Lung (tissue), 11 donors: ENCODE measurements at regions not wholly inside any gene's neighbourhood (a gene's known extent, or its start where the extent isn't known, plus 50 kb on each side); places are given as distances from the start of the nearest gene placed in this dataset.

ENCODE experiments used
- ATAC-seq: fragments of 200-7000 bp; cut with Tn5 transposase; one replicate; pipeline ENCODE4 v1.9.1; 2020; ENCODE audit warnings: moderate number of reproducible peaks; ENCODE audit not compliant: insufficient read depth, low FRiP score
- DNase-seq, 3 donors: peaks; one replicate each; pipeline ENCODE4 v3.0.0-alpha.2; 2013 to 2017
- H3K27ac ChIP-seq, 2 donors: one replicate each; pipeline ENCODE4 v1.5.1; 2013; ENCODE audit warnings: mild to moderate bottlenecking in 2 of 2, moderate library complexity in 2 of 2, control low read depth in 1 of 2, inconsistent platforms in 1 of 2, low read depth in 1 of 2, low read length in 1 of 2
- H3K27me3 ChIP-seq, 3 donors: one replicate each; pipeline ENCODE4 v1.5.1; 2013; ENCODE audit warnings: low read length in 2 of 3; ENCODE audit not compliant: control insufficient read depth in 3 of 3, insufficient read depth in 3 of 3
- H3K36me3 ChIP-seq, 4 donors: one replicate each; pipeline ENCODE4 v1.5.1; 2013; ENCODE audit warnings: low read length in 4 of 4, mild to moderate bottlenecking in 1 of 4, moderate library complexity in 1 of 4; ENCODE audit not compliant: control insufficient read depth in 4 of 4, insufficient read depth in 4 of 4
- H3K4me1 ChIP-seq, 5 donors: one replicate each; pipeline ENCODE4 v1.5.1; 2013; ENCODE audit warnings: low read length in 5 of 5, mild to moderate bottlenecking in 2 of 5, moderate library complexity in 1 of 5; ENCODE audit not compliant: control insufficient read depth in 5 of 5, insufficient read depth in 5 of 5
- H3K4me3 ChIP-seq: one replicate; pipeline ENCODE4 v1.5.1; 2013; ENCODE audit warnings: mild to moderate bottlenecking, control low read depth, moderate library complexity
- H3K9ac ChIP-seq, 2 donors: one replicate each; pipeline ENCODE4 v1.5.1; 2013; ENCODE audit warnings: low read length in 2 of 2, control low read depth in 1 of 2; ENCODE audit not compliant: insufficient read depth in 1 of 2
- H3K9me3 ChIP-seq, 4 donors: one replicate each; pipeline ENCODE4 v1.5.1; 2013; ENCODE audit warnings: low read length in 3 of 4, mild to moderate bottlenecking in 1 of 4, moderate library complexity in 1 of 4; ENCODE audit not compliant: control insufficient read depth in 4 of 4, insufficient read depth in 3 of 4
- WGBS, 2 donors: extraction: QIAGEN DNeasy Blood & Tissue Kit; methylation state at CpG; one replicate each; pipeline ENCODE4 v1.1.7; 2013; 5-methylcytosine and 5-hydroxymethylcytosine counted together
- TF ChIP-seq, protein P1 (sequence below): IDR thresholded peaks from 2 replicates; pipeline ENCODE4 v1.5.1; 2012; ENCODE audit warnings: mild to moderate bottlenecking; ENCODE audit errors: control extremely low read depth, extremely low read depth
- donor health status: control.
- donor health status: control.
- donor health status: Bipolar disorder and iron deficiency.
- donor health status: healthy.
- donor health status: DM: yes; HTN: yes; CAD: no.

DNA sequence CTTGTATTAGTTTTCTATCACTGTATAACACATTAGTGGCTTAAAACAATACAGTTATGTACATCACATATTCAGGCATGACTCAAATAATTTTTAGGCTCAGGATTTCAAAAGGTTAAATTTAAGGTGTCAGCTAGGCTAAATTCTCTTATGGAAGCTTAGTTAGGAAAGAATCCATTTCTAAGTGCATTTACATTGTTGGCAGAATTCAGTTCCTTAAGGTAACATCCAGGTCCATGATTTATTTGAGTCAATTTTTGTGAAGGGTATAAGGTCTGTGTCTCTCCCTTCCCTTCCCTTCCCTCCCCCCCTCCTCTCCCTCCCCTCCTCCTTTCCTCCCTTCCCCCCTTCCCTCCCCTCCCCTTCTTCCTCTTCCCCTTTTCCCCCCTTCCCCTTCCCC, 399.0 kb upstream of the CNTN5 start:
- no peak for ATAC-seq
- TF ChIP-seq, protein P1, sequence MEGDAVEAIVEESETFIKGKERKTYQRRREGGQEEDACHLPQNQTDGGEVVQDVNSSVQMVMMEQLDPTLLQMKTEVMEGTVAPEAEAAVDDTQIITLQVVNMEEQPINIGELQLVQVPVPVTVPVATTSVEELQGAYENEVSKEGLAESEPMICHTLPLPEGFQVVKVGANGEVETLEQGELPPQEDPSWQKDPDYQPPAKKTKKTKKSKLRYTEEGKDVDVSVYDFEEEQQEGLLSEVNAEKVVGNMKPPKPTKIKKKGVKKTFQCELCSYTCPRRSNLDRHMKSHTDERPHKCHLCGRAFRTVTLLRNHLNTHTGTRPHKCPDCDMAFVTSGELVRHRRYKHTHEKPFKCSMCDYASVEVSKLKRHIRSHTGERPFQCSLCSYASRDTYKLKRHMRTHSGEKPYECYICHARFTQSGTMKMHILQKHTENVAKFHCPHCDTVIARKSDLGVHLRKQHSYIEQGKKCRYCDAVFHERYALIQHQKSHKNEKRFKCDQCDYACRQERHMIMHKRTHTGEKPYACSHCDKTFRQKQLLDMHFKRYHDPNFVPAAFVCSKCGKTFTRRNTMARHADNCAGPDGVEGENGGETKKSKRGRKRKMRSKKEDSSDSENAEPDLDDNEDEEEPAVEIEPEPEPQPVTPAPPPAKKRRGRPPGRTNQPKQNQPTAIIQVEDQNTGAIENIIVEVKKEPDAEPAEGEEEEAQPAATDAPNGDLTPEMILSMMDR, result no peak
- Histone ChIP-seq H3K9me3 (peaks cover 0 to 3% (median 1%) of the 10 kb centered on the region in 4 donors), H3K9ac (no peak overlapping the region), H3K27ac (no peak overlapping the region), H3K27me3 (no peaks in the 10 kb centered on the region), H3K36me3 (no peaks in the 10 kb centered on the region), H3K4me1 (no peaks in the 10 kb centered on the region), H3K4me3 (no peak overlapping the region)
- no peak for DNase-seq

GRCh38 chr11:98625526-98625925, 395.2 kb upstream of the CNTN5 start:
- no peak overlapping the region for H3K9ac ChIP-seq
- H3K27me3 ChIP-seq, result no peaks in the 10 kb centered on the region
- no peak overlapping the region for H3K4me3 ChIP-seq
- H3K4me1 ChIP-seq, result no peaks in the 10 kb centered on the region
- DNase-seq (no peak), ATAC-seq (no peak)
- WGBS, 2 donors, result 85 to 87% methylated on average over 2 of the region's 2 CpGs
- no peaks in the 10 kb centered on the region for H3K36me3 ChIP-seq
- TF ChIP-seq, protein P1, result no peak
- H3K27ac ChIP-seq, result no peak overlapping the region
- H3K9me3 ChIP-seq, result peaks cover 0 to 2% (median 0%) of the 10 kb centered on the region in 4 donors

DNA sequence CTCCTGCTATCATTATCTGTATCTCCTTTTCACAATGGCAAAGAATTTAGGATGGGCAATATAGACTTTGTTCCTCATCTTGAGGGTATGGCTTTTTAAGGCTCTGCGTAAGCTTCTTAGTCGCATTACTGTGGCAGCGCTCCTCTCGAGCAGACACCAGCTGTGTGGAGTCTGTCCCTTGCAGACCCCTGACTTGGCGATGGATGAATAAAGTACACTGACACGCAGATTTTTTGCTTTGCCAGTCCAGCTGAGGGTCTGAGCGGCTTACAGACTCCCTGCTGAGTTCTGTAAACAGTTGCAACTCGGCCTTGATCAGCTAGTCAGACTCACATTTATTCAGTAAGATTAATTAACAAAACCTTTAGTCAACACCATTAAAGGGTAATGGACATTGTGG, 390.0 kb upstream of the CNTN5 start:
- no peaks in the 10 kb centered on the region for H3K36me3 ChIP-seq
- DNase-seq (peak in 2 of 3 donors; percentile 10 to 15), ATAC-seq (no peak)
- no peaks in the 10 kb centered on the region for H3K9me3 ChIP-seq
- H3K27ac ChIP-seq, result no peak overlapping the region
- H3K27me3 ChIP-seq, result no peaks in the 10 kb centered on the region
- H3K9ac ChIP-seq, result no peak overlapping the region
- TF ChIP-seq, protein P1, result no peak
- no peak overlapping the region for H3K4me3 ChIP-seq
- no peaks in the 10 kb centered on the region for H3K4me1 ChIP-seq
- WGBS, 2 donors, result 62 to 75% methylated on average over 8 of the region's 8 CpGs

DNA sequence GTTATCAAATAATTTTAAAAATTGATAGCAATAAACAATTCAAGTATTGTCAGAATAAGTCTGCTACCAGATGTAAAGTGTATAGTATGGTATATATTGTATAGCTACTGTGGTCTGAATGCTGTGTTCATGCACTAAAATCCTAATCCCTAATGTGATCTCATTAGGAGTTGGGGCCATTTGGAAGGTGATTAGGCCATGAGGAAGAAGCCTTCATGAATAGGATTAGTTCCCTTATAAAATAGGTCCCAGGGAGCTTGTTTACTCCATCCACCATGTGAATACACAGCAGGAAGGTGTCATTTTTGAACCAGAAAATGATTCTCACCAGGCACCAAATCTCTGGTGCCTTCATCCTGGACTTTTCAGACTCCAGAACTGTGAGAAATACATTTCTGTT, 363.0 kb upstream of the CNTN5 start:
- Histone ChIP-seq H3K4me3 (no peak overlapping the region), H3K27ac (no peak overlapping the region), H3K4me1 (peaks cover 0 to 7% (median 0%) of the 10 kb centered on the region in 5 donors), H3K36me3 (no peaks in the 10 kb centered on the region), H3K9ac (no peak overlapping the region), H3K9me3 (no peaks in the 10 kb centered on the region), H3K27me3 (no peaks in the 10 kb centered on the region)
- TF ChIP-seq, protein P1, result no peak
- ATAC-seq, result no peak
- no peak for DNase-seq
